ENCODE measurements at regions not wholly inside any gene's neighbourhood (a gene's known extent, or its start where the extent isn't known, plus 50 kb on each side); places are given as distances from the start of the nearest gene placed in this dataset.
"Not testable (repeated sequence)": the region's sequence is repeated elsewhere in the genome, so short reads cannot be mapped to it uniquely, and the experiment has no call there.

GRCh38 chr4:188665491-188666457 lies 526.5 kb downstream of the TRIML1 start:
- no peaks in the 10 kb centered on the region for H3K4me1 ChIP-seq (ENCODE audit: control insufficient read depth, extremely low read depth, insufficient read depth, low read length)
- H3K9ac ChIP-seq (ENCODE audit: insufficient read depth, low read length): no peak overlapping the region
- H3K27ac ChIP-seq (ENCODE audit: insufficient read depth, low read length): no peak overlapping the region
- no peaks in the 10 kb centered on the region for H4K20me1 ChIP-seq (ENCODE audit: control insufficient read depth, extremely low read depth, insufficient read depth, low read length)
- no peaks in the 10 kb centered on the region for H3K36me3 ChIP-seq (ENCODE audit: control insufficient read depth, insufficient read depth, low read length)
- no peak for DNase-seq (ENCODE audit: low read depth in 2 of 2)
- no peaks in the 10 kb centered on the region for H3K9me3 ChIP-seq (ENCODE audit: control insufficient read depth, insufficient read depth, low read depth, low read length)
- H2AFZ ChIP-seq (ENCODE audit: low read length): peak overlapping the region; percentile 11
- no peaks in the 10 kb centered on the region for H3K79me2 ChIP-seq (ENCODE audit: control insufficient read depth, insufficient read depth, low read length)
- no peak overlapping the region for H3K4me2 ChIP-seq (ENCODE audit: extremely low read depth, insufficient read depth, low read length)
- TF ChIP-seq, protein P1, sequence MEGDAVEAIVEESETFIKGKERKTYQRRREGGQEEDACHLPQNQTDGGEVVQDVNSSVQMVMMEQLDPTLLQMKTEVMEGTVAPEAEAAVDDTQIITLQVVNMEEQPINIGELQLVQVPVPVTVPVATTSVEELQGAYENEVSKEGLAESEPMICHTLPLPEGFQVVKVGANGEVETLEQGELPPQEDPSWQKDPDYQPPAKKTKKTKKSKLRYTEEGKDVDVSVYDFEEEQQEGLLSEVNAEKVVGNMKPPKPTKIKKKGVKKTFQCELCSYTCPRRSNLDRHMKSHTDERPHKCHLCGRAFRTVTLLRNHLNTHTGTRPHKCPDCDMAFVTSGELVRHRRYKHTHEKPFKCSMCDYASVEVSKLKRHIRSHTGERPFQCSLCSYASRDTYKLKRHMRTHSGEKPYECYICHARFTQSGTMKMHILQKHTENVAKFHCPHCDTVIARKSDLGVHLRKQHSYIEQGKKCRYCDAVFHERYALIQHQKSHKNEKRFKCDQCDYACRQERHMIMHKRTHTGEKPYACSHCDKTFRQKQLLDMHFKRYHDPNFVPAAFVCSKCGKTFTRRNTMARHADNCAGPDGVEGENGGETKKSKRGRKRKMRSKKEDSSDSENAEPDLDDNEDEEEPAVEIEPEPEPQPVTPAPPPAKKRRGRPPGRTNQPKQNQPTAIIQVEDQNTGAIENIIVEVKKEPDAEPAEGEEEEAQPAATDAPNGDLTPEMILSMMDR (conservative IDR thresholded peaks at IDR 0.05 in 1 of 2, IDR thresholded peaks at IDR 0.05 in 1 of 2; ENCODE audit: low read depth in 1 of 2, low read length in 2 of 2): no peak
- TF ChIP-seq EZH2 (IDR thresholded peaks at IDR 0.05; ENCODE audit: low read length, missing control alignments): no peak
- no peak overlapping the region for H3K4me3 ChIP-seq (replicated peaks in 1 of 4; ENCODE audit: control extremely low read depth in 1 of 4, insufficient read depth in 1 of 4, low read depth in 3 of 4, low read length in 4 of 4)
- H3K27me3 ChIP-seq (ENCODE audit: control insufficient read depth, insufficient read depth, low read length): no peaks in the 10 kb centered on the region

GRCh38 chr4:188678691-188679090 lies 539.5 kb downstream of the TRIML1 start:
- DNase-seq (ENCODE audit: low read depth in 2 of 2); H3K79me2 ChIP-seq (ENCODE audit: control insufficient read depth, insufficient read depth, low read length); H3K9me3 ChIP-seq (ENCODE audit: control insufficient read depth, insufficient read depth, low read depth, low read length); H3K36me3 ChIP-seq (ENCODE audit: control insufficient read depth, insufficient read depth, low read length); H3K9ac ChIP-seq (ENCODE audit: insufficient read depth, low read length); H3K27me3 ChIP-seq (ENCODE audit: control insufficient read depth, insufficient read depth, low read length); H3K4me2 ChIP-seq (ENCODE audit: extremely low read depth, insufficient read depth, low read length); H3K4me1 ChIP-seq (ENCODE audit: control insufficient read depth, extremely low read depth, insufficient read depth, low read length); H3K4me3 ChIP-seq (replicated peaks in 1 of 4; ENCODE audit: control extremely low read depth in 1 of 4, insufficient read depth in 1 of 4, low read depth in 3 of 4, low read length in 4 of 4); H2AFZ ChIP-seq (ENCODE audit: low read length); H3K27ac ChIP-seq (ENCODE audit: insufficient read depth, low read length); H4K20me1 ChIP-seq (ENCODE audit: control insufficient read depth, extremely low read depth, insufficient read depth, low read length): not testable (repeated sequence)

GRCh38 chr4:188680004-188680666 lies 540.9 kb downstream of the TRIML1 start:
- TF ChIP-seq EZH2 (IDR thresholded peaks at IDR 0.05; ENCODE audit: low read length, missing control alignments): no peak
- TF ChIP-seq, protein P1 (conservative IDR thresholded peaks at IDR 0.05 in 1 of 2, IDR thresholded peaks at IDR 0.05 in 1 of 2; ENCODE audit: low read depth in 1 of 2, low read length in 2 of 2): no peak
- Histone ChIP-seq H2AFZ (ENCODE audit: low read length) (peak overlapping the region; percentile 43), H3K27me3 (ENCODE audit: control insufficient read depth, insufficient read depth, low read length) (no peaks in the 10 kb centered on the region), H4K20me1 (ENCODE audit: control insufficient read depth, extremely low read depth, insufficient read depth, low read length) (no peaks in the 10 kb centered on the region), H3K4me2 (ENCODE audit: extremely low read depth, insufficient read depth, low read length) (no peak overlapping the region), H3K27ac (ENCODE audit: insufficient read depth, low read length) (no peak overlapping the region), H3K79me2 (ENCODE audit: control insufficient read depth, insufficient read depth, low read length) (no peaks in the 10 kb centered on the region), H3K9ac (ENCODE audit: insufficient read depth, low read length) (no peak overlapping the region), H3K4me3 (replicated peaks in 1 of 4; ENCODE audit: control extremely low read depth in 1 of 4, insufficient read depth in 1 of 4, low read depth in 3 of 4, low read length in 4 of 4) (no peak overlapping the region), H3K9me3 (ENCODE audit: control insufficient read depth, insufficient read depth, low read depth, low read length) (no peaks in the 10 kb centered on the region), H3K4me1 (ENCODE audit: control insufficient read depth, extremely low read depth, insufficient read depth, low read length) (no peaks in the 10 kb centered on the region), H3K36me3 (ENCODE audit: control insufficient read depth, insufficient read depth, low read length) (no peaks in the 10 kb centered on the region)
- DNase-seq (ENCODE audit: low read depth in 2 of 2): no peak

Data from fibroblast of lung (primary cell).